ENCODE measurements at regions not wholly inside any gene's neighbourhood (a gene's known extent, or its start where the extent isn't known, plus 50 kb on each side); places are given as distances from the start of the nearest gene placed in this dataset.

- ChIA-PET POLR2A (no interaction called here), CTCF (interaction anchor here (1.1 kb wide), 1 partner anchor 28 kb away, joined by 3 read pairs; no protein-coding TSS in a partner anchor)
- no peaks in the 10 kb centered on the region for H3K4me1 Mint-ChIP-seq (ENCODE audit: low read depth)
- intact Hi-C loops (cut with micrococcal nuclease), result no loop called here
- peaks cover 7% of the 10 kb centered on the region for H3K36me3 Mint-ChIP-seq
- H3K9me3 Mint-ChIP-seq, result no peaks in the 10 kb centered on the region
- no peak overlapping the region for H3K4me3 Mint-ChIP-seq
- no peak overlapping the region for H3K27ac Mint-ChIP-seq
- no peak for DNase-seq
- H3K27me3 Mint-ChIP-seq, result no peaks in the 10 kb centered on the region
These were observed 318.2 kb downstream of the TNS1 start for GRCh38 chr2:217684431-217685254.

DNA sequence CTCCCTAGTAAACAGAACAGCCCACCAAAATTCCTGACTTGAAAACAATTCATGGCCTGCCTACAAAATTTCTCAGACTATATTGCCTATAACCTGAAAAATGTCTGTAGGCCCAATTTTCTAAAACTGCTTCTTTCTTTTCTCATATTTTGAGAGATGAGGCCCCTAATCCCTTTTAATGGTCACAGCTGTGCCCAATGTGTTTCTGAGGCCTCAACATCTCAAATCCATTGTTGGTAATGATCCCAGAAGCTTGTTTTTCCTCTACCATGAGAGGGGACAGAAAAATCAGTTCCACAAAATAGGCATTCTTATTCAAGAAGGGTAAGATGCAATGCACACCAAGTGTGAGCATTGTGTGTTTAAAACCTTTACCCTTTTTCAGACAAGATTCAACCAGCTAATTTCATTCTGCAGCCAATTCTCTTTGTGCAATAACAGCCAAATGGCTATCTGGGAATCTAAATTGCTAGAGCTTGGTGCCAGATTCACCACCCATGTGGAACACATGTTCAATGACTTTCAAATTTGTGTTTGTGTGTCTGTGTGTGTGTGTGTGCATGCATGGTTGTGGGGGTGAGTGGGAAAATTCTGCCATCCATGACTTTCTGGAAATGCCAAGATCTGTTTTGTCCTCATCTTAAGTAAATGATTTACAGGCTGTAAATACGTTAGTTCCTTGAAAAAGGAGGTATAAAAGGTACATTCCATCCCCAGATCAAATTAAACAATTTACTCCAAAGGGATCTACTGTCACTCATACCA lies 319.5 kb downstream of the TNS1 start:
- H3K4me3 Mint-ChIP-seq, result no peak overlapping the region
- no peaks in the 10 kb centered on the region for H3K4me1 Mint-ChIP-seq (ENCODE audit: low read depth)
- H3K27ac Mint-ChIP-seq, result no peak overlapping the region
- peaks cover 2% of the 10 kb centered on the region for H3K9me3 Mint-ChIP-seq
- DNase-seq, result no peak
- intact Hi-C loops (cut with micrococcal nuclease), result no loop called here
- H3K27me3 Mint-ChIP-seq, result no peaks in the 10 kb centered on the region
- POLR2A ChIA-PET, result no interaction called here
- CTCF ChIA-PET, result no interaction called here
- peaks cover 7% of the 10 kb centered on the region for H3K36me3 Mint-ChIP-seq

DNA sequence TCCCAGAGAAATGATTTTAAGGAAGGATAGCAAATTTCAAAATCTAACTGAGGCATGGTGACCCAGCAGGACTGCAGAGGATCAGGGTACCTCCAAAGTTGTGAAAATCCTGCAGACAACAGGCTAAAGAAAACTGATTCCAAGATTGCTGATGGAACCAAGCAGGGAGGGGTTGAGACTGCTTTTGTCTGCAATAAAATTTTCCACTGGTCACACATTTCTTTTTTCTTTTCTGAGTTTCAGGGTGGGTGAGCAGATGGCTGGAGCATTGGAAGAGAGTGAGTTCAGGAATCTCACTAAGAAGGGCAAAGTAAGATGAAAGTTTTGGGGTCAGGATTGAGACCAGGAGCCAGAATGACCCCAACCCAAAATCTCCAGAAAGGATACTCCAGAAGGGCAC lies 321.0 kb downstream of the TNS1 start:
- POLR2A ChIA-PET, result no interaction called here
- intact Hi-C loops (cut with micrococcal nuclease), result no loop called here
- no peak for DNase-seq
- Mint-ChIP-seq H3K4me1 (ENCODE audit: low read depth) (no peaks in the 10 kb centered on the region), H3K27me3 (no peaks in the 10 kb centered on the region), H3K9me3 (peaks cover 2% of the 10 kb centered on the region), H3K4me3 (no peak overlapping the region), H3K27ac (no peak overlapping the region), H3K36me3 (peaks cover 7% of the 10 kb centered on the region)
- CTCF ChIA-PET, result no interaction called here

GRCh38 chr2:217680381-217680780 lies 322.4 kb downstream of the TNS1 start:
- POLR2A ChIA-PET, result no interaction called here
- intact Hi-C loops (cut with micrococcal nuclease), result no loop called here
- no peak overlapping the region for H3K27ac Mint-ChIP-seq
- H3K27me3 Mint-ChIP-seq, result no peaks in the 10 kb centered on the region
- H3K9me3 Mint-ChIP-seq, result peaks cover 3% of the 10 kb centered on the region
- H3K4me3 Mint-ChIP-seq, result no peak overlapping the region
- no peaks in the 10 kb centered on the region for H3K4me1 Mint-ChIP-seq (ENCODE audit: low read depth)
- CTCF ChIA-PET, result no interaction called here
- DNase-seq, result no peak
- H3K36me3 Mint-ChIP-seq, result peaks cover 7% of the 10 kb centered on the region

- Mint-ChIP-seq H3K27ac (no peak overlapping the region), H3K27me3 (no peaks in the 10 kb centered on the region), H3K9me3 (peaks cover 3% of the 10 kb centered on the region), H3K4me3 (no peak overlapping the region), H3K36me3 (no peaks in the 10 kb centered on the region), H3K4me1 (ENCODE audit: low read depth) (no peaks in the 10 kb centered on the region)
- ChIA-PET POLR2A (no interaction called here), CTCF (interaction anchor here (1.2 kb wide), 1 partner anchor 23 kb away, joined by 5 read pairs; no protein-coding TSS in a partner anchor)
- no peak for DNase-seq
- intact Hi-C loops (cut with micrococcal nuclease), result no loop called here
These were observed 329.2 kb downstream of the TNS1 start for GRCh38 chr2:217673627-217674026.

- no peak for DNase-seq
- Mint-ChIP-seq H3K4me1 (ENCODE audit: low read depth) (no peaks in the 10 kb centered on the region), H3K27me3 (no peaks in the 10 kb centered on the region), H3K36me3 (no peaks in the 10 kb centered on the region), H3K9me3 (peaks cover 3% of the 10 kb centered on the region), H3K4me3 (no peak overlapping the region), H3K27ac (no peak overlapping the region)
- intact Hi-C loops (cut with micrococcal nuclease), result no loop called here
- ChIA-PET POLR2A (no interaction called here), CTCF (interaction anchor here (0.6 kb wide), 1 partner anchor 374 kb away, joined by 3 read pairs; no protein-coding TSS in a partner anchor)
These were observed 330.3 kb downstream of the TNS1 start for GRCh38 chr2:217672472-217672871.

DNA sequence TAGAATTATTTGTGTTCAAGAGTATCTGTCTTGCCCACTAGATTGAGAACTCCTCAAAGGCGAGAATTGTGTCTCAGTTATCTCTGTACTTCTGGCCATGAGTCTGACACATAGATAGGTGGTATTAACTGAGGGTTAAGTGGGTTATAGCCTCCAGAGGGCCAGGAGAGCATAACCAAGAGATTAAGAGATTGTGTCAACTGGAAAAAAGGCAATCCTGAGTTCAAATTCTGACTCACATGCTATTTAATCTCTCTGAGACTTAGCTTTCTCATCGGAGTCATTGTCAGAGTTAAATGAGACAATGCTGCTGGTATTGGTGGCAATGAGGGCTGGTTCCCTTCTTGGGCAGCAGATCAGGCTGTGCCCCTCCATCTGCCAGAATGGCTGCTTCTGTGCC lies 330.9 kb downstream of the TNS1 start:
- Mint-ChIP-seq H3K36me3 (no peaks in the 10 kb centered on the region), H3K27ac (no peak overlapping the region), H3K27me3 (no peaks in the 10 kb centered on the region), H3K4me1 (ENCODE audit: low read depth) (peaks cover 3% of the 10 kb centered on the region), H3K4me3 (no peak overlapping the region), H3K9me3 (peaks cover 3% of the 10 kb centered on the region)
- intact Hi-C loops (cut with micrococcal nuclease), result no loop called here
- ChIA-PET CTCF (no interaction called here), POLR2A (no interaction called here)
- no peak for DNase-seq

- Mint-ChIP-seq H3K36me3 (no peaks in the 10 kb centered on the region), H3K9me3 (peaks cover 3% of the 10 kb centered on the region), H3K27ac (no peak overlapping the region), H3K4me1 (ENCODE audit: low read depth) (peaks cover 5% of the 10 kb centered on the region), H3K4me3 (no peak overlapping the region), H3K27me3 (no peaks in the 10 kb centered on the region)
- ChIA-PET CTCF (no interaction called here), POLR2A (no interaction called here)
- DNase-seq, result no peak
- intact Hi-C loops (cut with micrococcal nuclease), result no loop called here
These were observed 331.7 kb downstream of the TNS1 start for GRCh38 chr2:217671075-217671474.

DNA sequence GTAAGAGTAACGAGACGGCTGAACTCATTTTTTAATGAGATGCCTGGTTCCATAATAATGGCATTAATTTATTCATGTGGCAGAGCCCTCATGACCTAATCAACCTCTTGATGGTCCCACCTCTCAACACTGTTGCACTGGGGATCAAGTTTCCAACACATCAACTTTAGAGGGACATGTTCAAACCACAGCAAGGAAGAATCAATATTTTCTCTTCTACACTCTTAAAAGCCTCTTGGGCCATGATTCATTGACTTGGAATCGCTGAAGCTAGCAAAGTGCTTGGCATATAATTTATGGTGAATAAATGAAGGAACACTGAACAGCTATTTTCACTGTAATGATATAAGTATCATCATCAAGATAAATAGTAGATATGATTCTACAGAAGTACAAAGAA lies 333.0 kb downstream of the TNS1 start:
- CTCF ChIA-PET, result interaction anchor here (1.0 kb wide), 1 partner anchor 19 kb away, joined by 3 read pairs; no protein-coding TSS in a partner anchor
- intact Hi-C loops (cut with micrococcal nuclease), result no loop called here
- Mint-ChIP-seq H3K27ac (no peak overlapping the region), H3K36me3 (no peaks in the 10 kb centered on the region), H3K4me1 (ENCODE audit: low read depth) (peaks cover 11% of the 10 kb centered on the region), H3K9me3 (no peaks in the 10 kb centered on the region), H3K4me3 (no peak overlapping the region), H3K27me3 (no peaks in the 10 kb centered on the region)
- DNase-seq, result no peak
- POLR2A ChIA-PET, result no interaction called here

GRCh38 chr2:217667512-217667911 lies 335.3 kb downstream of the TNS1 start:
- no peak for DNase-seq
- intact Hi-C loops (cut with micrococcal nuclease), result no loop called here
- Mint-ChIP-seq H3K27ac (no peak overlapping the region), H3K4me3 (no peak overlapping the region), H3K36me3 (no peaks in the 10 kb centered on the region), H3K27me3 (no peaks in the 10 kb centered on the region), H3K9me3 (no peaks in the 10 kb centered on the region), H3K4me1 (ENCODE audit: low read depth) (peaks cover 18% of the 10 kb centered on the region)
- ChIA-PET POLR2A (no interaction called here), CTCF (no interaction called here)

- POLR2A ChIA-PET, result no interaction called here
- DNase-seq, result no peak
- Mint-ChIP-seq H3K36me3 (no peaks in the 10 kb centered on the region), H3K9me3 (no peaks in the 10 kb centered on the region), H3K27me3 (no peaks in the 10 kb centered on the region), H3K27ac (no peak overlapping the region), H3K4me1 (ENCODE audit: low read depth) (peaks cover 18% of the 10 kb centered on the region), H3K4me3 (no peak overlapping the region)
- CTCF ChIA-PET, result no interaction called here
- intact Hi-C loops (cut with micrococcal nuclease), result no loop called here
These were observed 335.8 kb downstream of the TNS1 start for GRCh38 chr2:217667035-217667434.

DNA sequence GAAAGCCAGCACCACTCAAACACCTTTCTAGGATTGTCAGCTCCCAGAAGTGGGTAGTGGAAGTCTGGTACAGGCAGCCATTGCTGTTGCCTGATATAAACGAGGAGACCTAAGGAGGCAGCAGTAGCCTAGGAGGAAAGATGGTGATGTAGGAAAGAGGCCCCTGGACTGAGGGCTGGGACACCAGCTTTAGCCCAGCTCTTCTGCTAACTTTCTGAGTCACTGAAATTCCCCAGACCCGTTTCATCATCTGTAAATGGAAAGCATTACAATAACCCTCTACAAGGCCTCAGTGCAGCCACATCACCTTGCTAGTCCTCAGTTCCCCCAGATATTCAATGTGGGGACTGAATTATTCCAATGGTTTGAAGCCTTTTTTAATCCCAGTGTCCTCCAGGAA lies 336.5 kb downstream of the TNS1 start:
- H3K4me3 Mint-ChIP-seq, result no peak overlapping the region
- no peaks in the 10 kb centered on the region for H3K9me3 Mint-ChIP-seq
- H3K27ac Mint-ChIP-seq, result no peak overlapping the region
- H3K4me1 Mint-ChIP-seq (ENCODE audit: low read depth), result peaks cover 21% of the 10 kb centered on the region
- H3K27me3 Mint-ChIP-seq, result no peaks in the 10 kb centered on the region
- no peaks in the 10 kb centered on the region for H3K36me3 Mint-ChIP-seq
- DNase-seq, result peak; percentile 22
- ChIA-PET POLR2A (no interaction called here), CTCF (interaction anchor here (1.5 kb wide), 1 partner anchor 16 kb away, joined by 3 read pairs; no protein-coding TSS in a partner anchor)
- intact Hi-C loops (cut with micrococcal nuclease), result no loop called here

DNA sequence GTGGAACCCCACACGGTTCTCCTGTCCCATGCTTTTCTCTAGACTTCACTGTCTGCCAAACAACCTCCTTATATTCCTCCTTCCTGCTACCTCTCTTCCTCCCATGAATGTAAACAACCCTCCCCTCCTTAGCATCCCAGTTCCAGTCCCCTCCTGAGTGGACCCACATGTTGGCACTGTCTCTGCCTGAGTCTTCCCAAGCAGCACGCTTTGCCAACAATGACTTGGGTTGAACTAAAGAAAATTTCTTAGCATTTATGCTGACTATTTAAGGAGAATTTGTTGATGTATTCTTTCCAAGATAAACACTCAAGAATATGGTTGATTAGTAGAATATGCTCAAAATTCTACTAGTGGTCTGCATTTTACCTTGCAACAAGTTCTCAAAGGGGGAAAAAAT lies 338.0 kb downstream of the TNS1 start:
- intact Hi-C loops (cut with micrococcal nuclease), result no loop called here
- CTCF ChIA-PET, result no interaction called here

More for the DNA sequence above, 338.0 kb downstream of the TNS1 start:
- no peaks in the 10 kb centered on the region for H3K36me3 Mint-ChIP-seq
- no peak for DNase-seq
- POLR2A ChIA-PET, result no interaction called here
- no peaks in the 10 kb centered on the region for H3K9me3 Mint-ChIP-seq
- H3K27me3 Mint-ChIP-seq, result no peaks in the 10 kb centered on the region
- no peak overlapping the region for H3K27ac Mint-ChIP-seq
- peaks cover 28% of the 10 kb centered on the region for H3K4me1 Mint-ChIP-seq (ENCODE audit: low read depth)
- H3K4me3 Mint-ChIP-seq, result no peak overlapping the region

All from activated CD4-positive, alpha-beta memory T cell treated with anti-CD3 and anti-CD28 coated beads for 36 hours (primary cell).